ENCODE measurements at regions not wholly inside any gene's neighbourhood (a gene's known extent, or its start where the extent isn't known, plus 50 kb on each side); places are given as distances from the start of the nearest gene placed in this dataset.

GRCh38 chr2:228545748-228546145 lies 364.3 kb upstream of the SPHKAP start:
- no peak for DNase-seq (ENCODE audit: low spot score)
- TF ChIP-seq CTCF (IDR thresholded peaks at IDR 0.05; ENCODE audit: extremely low read depth, insufficient read depth, missing control alignments), result no peak
- in situ Hi-C loops (cut with MboI; ENCODE audit: low pct_unique_long_range_greater_than_20kb, low sequenced_read_pairs, unreplicated experiment), result no loop called here

DNA sequence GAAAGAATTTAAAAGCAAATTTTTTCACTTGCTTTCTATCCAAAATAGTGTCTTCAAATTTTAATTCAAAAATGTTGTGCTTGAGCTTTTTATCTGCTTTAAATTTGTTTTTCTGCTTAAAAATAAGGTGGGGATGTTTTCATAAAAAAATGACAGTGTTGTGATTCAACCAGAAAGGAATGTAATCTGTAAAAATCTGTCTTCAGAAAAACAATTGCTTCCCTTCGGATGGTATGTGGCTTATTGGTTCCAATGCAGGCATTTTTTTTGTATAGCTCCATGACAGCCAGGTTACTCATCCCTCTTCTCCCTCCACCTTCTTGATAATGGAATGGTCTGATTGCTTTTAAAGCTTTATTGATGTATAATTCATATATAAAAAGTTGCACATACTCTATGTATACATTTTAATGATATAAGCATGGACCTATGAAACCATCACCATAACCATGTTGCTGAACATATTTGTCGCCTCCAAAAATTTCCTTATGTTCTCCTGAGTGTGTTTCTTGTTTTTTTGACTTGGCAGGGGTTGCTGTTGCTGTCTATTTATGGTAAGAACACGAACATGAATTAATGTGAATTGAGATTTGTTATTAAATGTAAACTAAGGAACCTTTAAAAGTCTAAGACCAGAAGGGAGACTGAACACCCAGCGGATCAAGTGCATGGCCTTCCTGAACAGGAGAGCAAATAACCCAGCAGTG lies 363.7 kb upstream of the SPHKAP start:
- DNase-seq (ENCODE audit: low spot score), result no peak
- TF ChIP-seq CTCF (IDR thresholded peaks at IDR 0.05; ENCODE audit: extremely low read depth, insufficient read depth, missing control alignments), result no peak

GRCh38 chr2:228543117-228543516 lies 361.6 kb upstream of the SPHKAP start:
- DNase-seq (ENCODE audit: low spot score), result no peak
- in situ Hi-C loops (cut with MboI; ENCODE audit: low pct_unique_long_range_greater_than_20kb, low sequenced_read_pairs, unreplicated experiment), result no loop called here
- TF ChIP-seq CTCF (IDR thresholded peaks at IDR 0.05; ENCODE audit: extremely low read depth, insufficient read depth, missing control alignments), result no peak

More for the DNA sequence above, 363.7 kb upstream of the SPHKAP start:
- in situ Hi-C loops (cut with MboI; ENCODE audit: low pct_unique_long_range_greater_than_20kb, low sequenced_read_pairs, unreplicated experiment), result no loop called here

GRCh38 chr2:228542277-228542676 lies 360.8 kb upstream of the SPHKAP start:
- no peak for DNase-seq (ENCODE audit: low spot score)
- in situ Hi-C loops (cut with MboI; ENCODE audit: low pct_unique_long_range_greater_than_20kb, low sequenced_read_pairs, unreplicated experiment), result no loop called here
- TF ChIP-seq CTCF (IDR thresholded peaks at IDR 0.05; ENCODE audit: extremely low read depth, insufficient read depth, missing control alignments), result no peak

- in situ Hi-C loops (cut with MboI; ENCODE audit: low pct_unique_long_range_greater_than_20kb, low sequenced_read_pairs, unreplicated experiment), result no loop called here
- DNase-seq (ENCODE audit: low spot score), result no peak
- TF ChIP-seq CTCF (IDR thresholded peaks at IDR 0.05; ENCODE audit: extremely low read depth, insufficient read depth, missing control alignments), result no peak
Observed at GRCh38 chr2:228541789-228542188, 360.3 kb upstream of the SPHKAP start.

DNA sequence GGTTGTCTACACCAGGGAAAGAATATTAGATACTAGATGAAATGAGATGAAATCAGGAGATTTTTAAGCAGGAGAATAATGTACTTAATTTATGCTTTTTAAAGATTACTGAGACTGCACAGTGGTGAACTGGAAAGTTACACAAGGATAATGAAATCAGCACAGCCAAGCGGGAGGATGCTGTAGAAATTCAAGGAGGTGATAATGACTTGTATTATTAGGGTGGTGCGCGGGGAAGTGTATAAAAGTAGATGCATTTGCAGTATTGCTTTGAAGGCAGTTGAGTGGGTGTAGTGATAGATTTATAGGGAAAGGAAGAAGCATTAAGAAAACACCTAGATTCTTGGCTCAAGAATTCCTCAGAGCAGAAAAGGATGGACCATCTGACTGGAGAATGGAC lies 359.5 kb upstream of the SPHKAP start:
- in situ Hi-C loops (cut with MboI; ENCODE audit: low pct_unique_long_range_greater_than_20kb, low sequenced_read_pairs, unreplicated experiment), result no loop called here
- no peak for DNase-seq (ENCODE audit: low spot score)
- no peak for TF ChIP-seq CTCF (IDR thresholded peaks at IDR 0.05; ENCODE audit: extremely low read depth, insufficient read depth, missing control alignments)

All from GM13977 (cell line).